H9 (cell line): ENCODE measurements at regions not wholly inside any gene's neighbourhood (a gene's known extent, or its start where the extent isn't known, plus 50 kb on each side); places are given as distances from the start of the nearest gene placed in this dataset.

Source experiments
- DNase-seq: peaks from one replicate; pipeline ENCODE4 v3.0.0-alpha.2; 2017
- H2AFZ ChIP-seq: one replicate; pipeline ENCODE4 v1.6.1; 2013; ENCODE audit warnings: mild to moderate bottlenecking, low read length, control low read depth, moderate library complexity
- H2AK5ac ChIP-seq: 2 replicates; pipeline ENCODE4 v1.6.1; 2013; ENCODE audit warnings: low read length, control low read depth, mixed read lengths; ENCODE audit not compliant: insufficient read length
- H2BK120ac ChIP-seq: one replicate; pipeline ENCODE4 v1.6.1; 2013; ENCODE audit warnings: low read depth, mild to moderate bottlenecking, low read length, control low read depth, inconsistent platforms; ENCODE audit not compliant: poor library complexity, severe bottlenecking
- H2BK12ac ChIP-seq: 2 replicates; pipeline ENCODE4 v1.6.1; 2013; ENCODE audit warnings: low read length, control low read depth, mixed read lengths, low read depth; ENCODE audit not compliant: insufficient read length
- H2BK15ac ChIP-seq: 2 replicates; pipeline ENCODE4 v1.6.1; 2013; ENCODE audit warnings: low read depth, low read length, control low read depth
- H2BK20ac ChIP-seq: one replicate; pipeline ENCODE4 v1.6.1; 2013; ENCODE audit warnings: low read depth, mild to moderate bottlenecking, low read length, control low read depth, inconsistent platforms; ENCODE audit not compliant: poor library complexity, severe bottlenecking
- H2BK5ac ChIP-seq: 2 replicates; pipeline ENCODE4 v1.6.1; 2013; ENCODE audit warnings: low read length, control low read depth, mixed read lengths; ENCODE audit not compliant: insufficient read length
- H3K14ac ChIP-seq: 2 replicates; pipeline ENCODE4 v1.6.1; 2013; ENCODE audit warnings: low read length, control low read depth; ENCODE audit not compliant: insufficient read depth
- H3K18ac ChIP-seq: 2 replicates; pipeline ENCODE4 v1.6.1; 2013; ENCODE audit warnings: low read depth, mild to moderate bottlenecking, mixed read lengths, low read length, control low read depth; ENCODE audit not compliant: insufficient read length
- H3K23ac ChIP-seq: 2 replicates; pipeline ENCODE4 v1.6.1; 2013; ENCODE audit warnings: low read length, control low read depth, mixed read lengths, low read depth; ENCODE audit not compliant: insufficient read length
- H3K23me2 ChIP-seq: 2 replicates; pipeline ENCODE4 v1.6.1; 2013; ENCODE audit warnings: low read depth, mild to moderate bottlenecking, mixed read lengths, low read length, control low read depth; ENCODE audit not compliant: insufficient read length, poor library complexity, severe bottlenecking
- H3K27ac ChIP-seq: 2 replicates; pipeline ENCODE4 v1.5.1; 2013; ENCODE audit warnings: low read length, control low read depth, mixed read lengths, low read depth; ENCODE audit not compliant: insufficient read length
- H3K27me3 ChIP-seq: 2 replicates; pipeline ENCODE4 v1.6.1; 2013; ENCODE audit warnings: low read length, control low read depth, inconsistent platforms; ENCODE audit not compliant: insufficient read depth
- H3K4ac ChIP-seq: 2 replicates; pipeline ENCODE4 v1.6.1; 2013; ENCODE audit warnings: low read depth, mild to moderate bottlenecking, control low read depth, inconsistent platforms, low read length, moderate library complexity
- H3K4me1 ChIP-seq: 2 replicates; pipeline ENCODE4 v1.6.1; 2013; ENCODE audit warnings: low read length, control low read depth, inconsistent platforms; ENCODE audit not compliant: insufficient read depth
- H3K4me2 ChIP-seq: 2 replicates; pipeline ENCODE4 v1.6.1; 2013; ENCODE audit warnings: low read length, control low read depth, mixed read lengths; ENCODE audit not compliant: insufficient read length, insufficient read depth
- H3K56ac ChIP-seq: 2 replicates; pipeline ENCODE4 v1.6.1; 2013; ENCODE audit warnings: low read depth, mild to moderate bottlenecking, mixed read lengths, low read length, control low read depth; ENCODE audit not compliant: insufficient read length
- H3K79me1 ChIP-seq: 2 replicates; pipeline ENCODE4 v1.6.1; 2013; ENCODE audit warnings: low read depth, mild to moderate bottlenecking, moderate library complexity, low read length, control low read depth, inconsistent platforms; ENCODE audit not compliant: insufficient read depth, poor library complexity, severe bottlenecking
- H3K79me2 ChIP-seq: 2 replicates; pipeline ENCODE4 v1.6.1; 2013; ENCODE audit warnings: low read length, control low read depth, inconsistent platforms; ENCODE audit not compliant: insufficient read depth
- H3K9ac ChIP-seq: 2 replicates; pipeline ENCODE4 v1.6.1; 2013; ENCODE audit warnings: low read length, control low read depth, mixed read lengths; ENCODE audit not compliant: insufficient read length; ENCODE audit errors: extremely low read depth
- H3K9me3 ChIP-seq: one replicate; pipeline ENCODE4 v1.6.1; 2013; ENCODE audit warnings: low read depth, low read length, inconsistent platforms; ENCODE audit not compliant: control insufficient read depth
- H3T11ph ChIP-seq: one replicate; pipeline ENCODE4 v1.6.1; 2013; ENCODE audit warnings: mild to moderate bottlenecking, low read length, control low read depth, inconsistent platforms
- H4K20me1 ChIP-seq: one replicate; pipeline ENCODE4 v1.6.1; 2013; ENCODE audit not compliant: control insufficient read depth, insufficient read length, insufficient read depth
- H4K5ac ChIP-seq: 2 replicates; pipeline ENCODE4 v1.6.1; 2013; ENCODE audit warnings: low read depth, mild to moderate bottlenecking, mixed read lengths, low read length, control low read depth; ENCODE audit not compliant: insufficient read length
- H4K8ac ChIP-seq: replicated peaks from 2 replicates; pipeline ENCODE4 v1.6.1; 2013; ENCODE audit warnings: low read length, control low read depth, mixed read lengths, low read depth; ENCODE audit not compliant: insufficient read length
- H4K91ac ChIP-seq: 2 replicates; pipeline ENCODE4 v1.6.1; 2013; ENCODE audit warnings: low read depth, mild to moderate bottlenecking, moderate library complexity, mixed read lengths, low read length, control low read depth; ENCODE audit not compliant: insufficient read length
- H3K27ac Mint-ChIP-seq, 3 experiments: 2 replicates in 2 of 3; 3 replicates in 1 of 3; pipeline ENCODE4 v1.8.0; 2020 to 2021; ENCODE audit warnings: mixed read lengths in 3 of 3, mild to moderate bottlenecking in 1 of 3, moderate library complexity in 1 of 3
- H3K27me3 Mint-ChIP-seq: 2 replicates; pipeline ENCODE4 v1.8.0; 2021; ENCODE audit warnings: low read depth, mild to moderate bottlenecking, moderate library complexity, mixed read lengths
- H3K36me3 Mint-ChIP-seq, 3 experiments: 2 replicates in 2 of 3; 3 replicates in 1 of 3; pipeline ENCODE4 v1.8.0; 2020 to 2021; ENCODE audit warnings: low read depth in 3 of 3, mixed read lengths in 3 of 3; ENCODE audit not compliant: insufficient read depth in 1 of 3
- H3K4me1 Mint-ChIP-seq, 2 experiments: 2 replicates each; pipeline ENCODE4 v1.8.0; 2020; ENCODE audit warnings: mixed read lengths in 2 of 2
- H3K4me3 Mint-ChIP-seq, 2 experiments: 2 replicates in 1 of 2; 3 replicates in 1 of 2; pipeline ENCODE4 v1.8.0; 2020 to 2021; ENCODE audit warnings: mild to moderate bottlenecking in 2 of 2, mixed read lengths in 2 of 2, moderate library complexity in 1 of 2
- H3K9me3 Mint-ChIP-seq, 2 experiments: 2 replicates in 1 of 2; 3 replicates in 1 of 2; pipeline ENCODE4 v1.8.0; 2020; ENCODE audit warnings: mild to moderate bottlenecking in 2 of 2, mixed read lengths in 2 of 2, moderate library complexity in 1 of 2
- WGBS: extraction: QIAGEN DNeasy Blood & Tissue Kit; methylation state at CpG from one replicate; pipeline ENCODE4 v1.1.7; 2013; ENCODE audit warnings: missing lambda C conversion rate, low lambda C conversion rate, mixed read lengths; ENCODE audit not compliant: insufficient read length; ENCODE audit errors: extremely low coverage; 5-methylcytosine and 5-hydroxymethylcytosine counted together
- TF ChIP-seq, protein P1 (sequence below): fragments of 200-600 bp; sonication (generic); conservative IDR thresholded peaks from 3 replicates; pipeline ENCODE4 v1.8.0; 2021; ENCODE audit warnings: antibody characterized with exemption, mild to moderate bottlenecking

GRCh38 chr3:25069970-25070369 lies 358.1 kb upstream of the RARB start:
- Histone ChIP-seq H3K9ac (no peak overlapping the region), H3K14ac (no peak overlapping the region), H2AK5ac (no peak overlapping the region), H3K9me3 (no peaks in the 10 kb centered on the region), H3K27ac (no peak overlapping the region), H2BK5ac (no peak overlapping the region), H3K79me1 (no peaks in the 10 kb centered on the region), H3K23me2 (no peaks in the 10 kb centered on the region), H2BK20ac (no peak overlapping the region), H3K4me2 (no peak overlapping the region), H3K4ac (no peak overlapping the region), H3K23ac (no peak overlapping the region), H4K91ac (no peak overlapping the region), H2BK15ac (no peak overlapping the region), H3T11ph (no peak overlapping the region), H3K56ac (no peak overlapping the region), H4K20me1 (no peaks in the 10 kb centered on the region), H4K5ac (no peak overlapping the region), H2AFZ (no peak overlapping the region), H3K79me2 (no peaks in the 10 kb centered on the region), H3K4me1 (no peaks in the 10 kb centered on the region), H3K18ac (no peak overlapping the region), H2BK12ac (no peak overlapping the region), H4K8ac (no peak overlapping the region), H2BK120ac (no peak overlapping the region), H3K27me3 (no peaks in the 10 kb centered on the region)
- Mint-ChIP-seq H3K4me3 (no peak overlapping the region), H3K27ac (no peak overlapping the region), H3K36me3 (no peaks in the 10 kb centered on the region; a peak in 2 of 7 replicates), H3K4me1 (peaks cover 7 to 8% of the 10 kb centered on the region in 2 experiments; a peak in 3 of 4 replicates), H3K27me3 (no peaks in the 10 kb centered on the region), H3K9me3 (peaks cover 0 to 2% of the 10 kb centered on the region in 2 experiments; a peak in 1 of 5 replicates)
- no CpG with 5 or more reads among the region's 3 CpGs for WGBS
- TF ChIP-seq, protein P1, sequence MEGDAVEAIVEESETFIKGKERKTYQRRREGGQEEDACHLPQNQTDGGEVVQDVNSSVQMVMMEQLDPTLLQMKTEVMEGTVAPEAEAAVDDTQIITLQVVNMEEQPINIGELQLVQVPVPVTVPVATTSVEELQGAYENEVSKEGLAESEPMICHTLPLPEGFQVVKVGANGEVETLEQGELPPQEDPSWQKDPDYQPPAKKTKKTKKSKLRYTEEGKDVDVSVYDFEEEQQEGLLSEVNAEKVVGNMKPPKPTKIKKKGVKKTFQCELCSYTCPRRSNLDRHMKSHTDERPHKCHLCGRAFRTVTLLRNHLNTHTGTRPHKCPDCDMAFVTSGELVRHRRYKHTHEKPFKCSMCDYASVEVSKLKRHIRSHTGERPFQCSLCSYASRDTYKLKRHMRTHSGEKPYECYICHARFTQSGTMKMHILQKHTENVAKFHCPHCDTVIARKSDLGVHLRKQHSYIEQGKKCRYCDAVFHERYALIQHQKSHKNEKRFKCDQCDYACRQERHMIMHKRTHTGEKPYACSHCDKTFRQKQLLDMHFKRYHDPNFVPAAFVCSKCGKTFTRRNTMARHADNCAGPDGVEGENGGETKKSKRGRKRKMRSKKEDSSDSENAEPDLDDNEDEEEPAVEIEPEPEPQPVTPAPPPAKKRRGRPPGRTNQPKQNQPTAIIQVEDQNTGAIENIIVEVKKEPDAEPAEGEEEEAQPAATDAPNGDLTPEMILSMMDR: no peak
- DNase-seq: no peak
